ENCODE measurements at regions not wholly inside any gene's neighbourhood (a gene's known extent, or its start where the extent isn't known, plus 50 kb on each side); places are given as distances from the start of the nearest gene placed in this dataset.

DNA sequence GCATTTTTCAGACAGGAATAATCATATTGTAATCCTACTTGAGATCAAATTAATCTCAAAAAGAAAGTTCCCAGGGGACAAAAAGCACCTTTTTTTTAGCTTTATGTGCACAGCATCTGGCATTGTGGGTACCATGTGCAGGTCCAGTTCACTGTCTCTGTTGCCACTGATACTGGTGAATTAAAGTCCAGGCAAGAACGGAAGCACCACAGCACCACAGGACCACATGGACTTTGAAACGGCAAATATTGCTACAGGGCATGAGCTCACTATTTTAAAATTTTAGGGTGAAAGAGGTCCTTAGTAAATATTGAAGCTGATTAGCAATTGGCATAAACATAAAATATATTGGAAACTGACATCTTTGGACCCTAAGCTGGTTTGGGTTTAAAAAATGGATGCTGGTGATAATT is 709.0 kb downstream of the EPM2A start:
- no peak for TF ChIP-seq POLR2AphosphoS5 (IDR thresholded peaks at IDR 0.05; ENCODE audit: insufficient read depth in 1 of 2, low read depth in 1 of 2)
- TF ChIP-seq, protein P1, sequence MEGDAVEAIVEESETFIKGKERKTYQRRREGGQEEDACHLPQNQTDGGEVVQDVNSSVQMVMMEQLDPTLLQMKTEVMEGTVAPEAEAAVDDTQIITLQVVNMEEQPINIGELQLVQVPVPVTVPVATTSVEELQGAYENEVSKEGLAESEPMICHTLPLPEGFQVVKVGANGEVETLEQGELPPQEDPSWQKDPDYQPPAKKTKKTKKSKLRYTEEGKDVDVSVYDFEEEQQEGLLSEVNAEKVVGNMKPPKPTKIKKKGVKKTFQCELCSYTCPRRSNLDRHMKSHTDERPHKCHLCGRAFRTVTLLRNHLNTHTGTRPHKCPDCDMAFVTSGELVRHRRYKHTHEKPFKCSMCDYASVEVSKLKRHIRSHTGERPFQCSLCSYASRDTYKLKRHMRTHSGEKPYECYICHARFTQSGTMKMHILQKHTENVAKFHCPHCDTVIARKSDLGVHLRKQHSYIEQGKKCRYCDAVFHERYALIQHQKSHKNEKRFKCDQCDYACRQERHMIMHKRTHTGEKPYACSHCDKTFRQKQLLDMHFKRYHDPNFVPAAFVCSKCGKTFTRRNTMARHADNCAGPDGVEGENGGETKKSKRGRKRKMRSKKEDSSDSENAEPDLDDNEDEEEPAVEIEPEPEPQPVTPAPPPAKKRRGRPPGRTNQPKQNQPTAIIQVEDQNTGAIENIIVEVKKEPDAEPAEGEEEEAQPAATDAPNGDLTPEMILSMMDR (IDR thresholded peaks at IDR 0.05), result no peak

Measured in vagina (tissue), 2 donors.